PFSK-1 (cell line): ENCODE measurements at regions not wholly inside any gene's neighbourhood (a gene's known extent, or its start where the extent isn't known, plus 50 kb on each side); places are given as distances from the start of the nearest gene placed in this dataset.

Experiments
- FOXP2 ChIP-seq: optimal IDR thresholded peaks from 2 replicates; pipeline ENCODE3; 2011; ENCODE audit warnings: borderline replicate concordance, control low read depth, inconsistent platforms; ENCODE audit not compliant: insufficient read depth; ENCODE audit errors: extremely low read length, extremely low read depth
- POLR2AphosphoS5 ChIP-seq: IDR thresholded peaks from 2 replicates; pipeline ENCODE4 v1.6.1; 2012; ENCODE audit warnings: low read depth, mild to moderate bottlenecking, control low read depth, low read length, moderate library complexity
- SIN3A ChIP-seq: IDR thresholded peaks from 2 replicates; pipeline ENCODE4 v1.6.1; 2012; ENCODE audit warnings: mild to moderate bottlenecking, low read length, moderate library complexity, borderline replicate concordance; ENCODE audit not compliant: insufficient read depth
- TAF1 ChIP-seq: IDR thresholded peaks from 2 replicates; pipeline ENCODE4 v1.6.1; 2012; ENCODE audit warnings: low read length, control low read depth, borderline replicate concordance; ENCODE audit not compliant: insufficient read depth
- TF ChIP-seq, protein P1 (sequence below), 2 experiments: IDR thresholded peaks; 2 replicates each; pipeline versions ENCODE4 v1.6.1 to v1.8.0; 2011 to 2012; ENCODE audit warnings: low read depth in 2 of 2, low read length in 2 of 2, control low read depth in 1 of 2, inconsistent platforms in 1 of 2, mild to moderate bottlenecking in 1 of 2, moderate library complexity in 1 of 2; ENCODE audit not compliant: insufficient read depth in 1 of 2

- TF ChIP-seq TAF1 (no peak), SIN3A (no peak), POLR2AphosphoS5 (no peak), FOXP2 (no peak)
- TF ChIP-seq, protein P1, sequence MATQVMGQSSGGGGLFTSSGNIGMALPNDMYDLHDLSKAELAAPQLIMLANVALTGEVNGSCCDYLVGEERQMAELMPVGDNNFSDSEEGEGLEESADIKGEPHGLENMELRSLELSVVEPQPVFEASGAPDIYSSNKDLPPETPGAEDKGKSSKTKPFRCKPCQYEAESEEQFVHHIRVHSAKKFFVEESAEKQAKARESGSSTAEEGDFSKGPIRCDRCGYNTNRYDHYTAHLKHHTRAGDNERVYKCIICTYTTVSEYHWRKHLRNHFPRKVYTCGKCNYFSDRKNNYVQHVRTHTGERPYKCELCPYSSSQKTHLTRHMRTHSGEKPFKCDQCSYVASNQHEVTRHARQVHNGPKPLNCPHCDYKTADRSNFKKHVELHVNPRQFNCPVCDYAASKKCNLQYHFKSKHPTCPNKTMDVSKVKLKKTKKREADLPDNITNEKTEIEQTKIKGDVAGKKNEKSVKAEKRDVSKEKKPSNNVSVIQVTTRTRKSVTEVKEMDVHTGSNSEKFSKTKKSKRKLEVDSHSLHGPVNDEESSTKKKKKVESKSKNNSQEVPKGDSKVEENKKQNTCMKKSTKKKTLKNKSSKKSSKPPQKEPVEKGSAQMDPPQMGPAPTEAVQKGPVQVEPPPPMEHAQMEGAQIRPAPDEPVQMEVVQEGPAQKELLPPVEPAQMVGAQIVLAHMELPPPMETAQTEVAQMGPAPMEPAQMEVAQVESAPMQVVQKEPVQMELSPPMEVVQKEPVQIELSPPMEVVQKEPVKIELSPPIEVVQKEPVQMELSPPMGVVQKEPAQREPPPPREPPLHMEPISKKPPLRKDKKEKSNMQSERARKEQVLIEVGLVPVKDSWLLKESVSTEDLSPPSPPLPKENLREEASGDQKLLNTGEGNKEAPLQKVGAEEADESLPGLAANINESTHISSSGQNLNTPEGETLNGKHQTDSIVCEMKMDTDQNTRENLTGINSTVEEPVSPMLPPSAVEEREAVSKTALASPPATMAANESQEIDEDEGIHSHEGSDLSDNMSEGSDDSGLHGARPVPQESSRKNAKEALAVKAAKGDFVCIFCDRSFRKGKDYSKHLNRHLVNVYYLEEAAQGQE (IDR thresholded peaks at IDR 0.05; ENCODE audit: insufficient read depth in 1 of 2, low read depth in 2 of 2, low read length in 2 of 2): no peak
These were observed 59.8 kb upstream of the ZPLD1 start for GRCh38 chr3:102374863-102375634.

GRCh38 chr3:102378216-102378615 is 56.6 kb upstream of the ZPLD1 start:
- TF ChIP-seq FOXP2 (no peak), SIN3A (no peak), POLR2AphosphoS5 (no peak), TAF1 (no peak)
- TF ChIP-seq, protein P1 (IDR thresholded peaks at IDR 0.05; ENCODE audit: insufficient read depth in 1 of 2, low read depth in 2 of 2, low read length in 2 of 2): no peak
